HG02852 (cell line): ENCODE measurements at regions not wholly inside any gene's neighbourhood (a gene's known extent, or its start where the extent isn't known, plus 50 kb on each side); places are given as distances from the start of the nearest gene placed in this dataset.
"Not testable (repeated sequence)": the region's sequence is repeated elsewhere in the genome, so short reads cannot be mapped to it uniquely, and the experiment has no call there.

Experiments used
- ATAC-seq: cut with Tn5 transposase; IDR thresholded peaks from one replicate; pipeline ENCODE4 v1.9.1; 2021; ENCODE audit warnings: mild to moderate bottlenecking, moderate library complexity; ENCODE audit not compliant: unreplicated experiment

GRCh38 chr5:96321345-96321744 is 111.7 kb downstream of the PCSK1 start:
- no peak for ATAC-seq

- no peak for ATAC-seq
Observed at GRCh38 chr5:96320797-96321196, 112.3 kb downstream of the PCSK1 start.

DNA sequence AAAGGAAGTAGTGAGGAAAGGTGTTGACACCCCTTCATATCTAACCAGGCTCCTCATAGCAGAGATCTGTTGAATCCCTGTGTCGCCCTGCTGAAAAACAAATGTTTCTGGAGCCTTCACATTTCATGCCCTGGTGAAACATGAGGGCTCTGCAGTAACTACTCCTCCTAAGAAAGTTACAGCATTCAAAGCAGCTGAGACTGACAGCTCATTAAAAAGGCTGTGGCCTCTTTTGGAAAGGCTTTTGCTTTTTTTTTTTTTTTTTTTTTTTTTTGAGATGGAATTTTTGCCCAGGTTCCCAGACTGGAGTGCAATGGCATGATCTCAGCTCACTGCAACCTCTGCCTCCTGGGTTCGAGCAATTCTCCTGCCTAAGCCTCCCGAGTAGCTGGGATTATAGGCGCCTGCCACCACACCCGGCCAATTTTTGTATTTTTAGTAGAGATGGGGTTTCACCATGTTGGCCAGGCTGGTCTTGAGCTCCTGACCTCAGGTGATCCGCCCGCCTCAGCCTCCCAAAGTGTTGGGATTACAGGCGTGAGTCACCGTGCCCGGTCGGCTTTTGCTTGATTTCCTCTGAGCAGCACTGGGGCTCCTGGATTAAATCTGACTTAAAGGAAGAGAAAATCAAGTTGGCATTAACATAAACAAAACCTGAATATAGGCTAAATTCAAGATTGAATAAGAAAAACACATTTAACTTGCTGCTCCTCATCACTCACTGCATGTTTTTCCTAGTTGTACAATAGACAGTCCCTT is 112.9 kb downstream of the PCSK1 start:
- ATAC-seq, result not testable (repeated sequence)

GRCh38 chr5:96318569-96319110 is 114.4 kb downstream of the PCSK1 start:
- ATAC-seq, result no peak

- ATAC-seq, result no peak
Observed at GRCh38 chr5:96317945-96318344, 115.1 kb downstream of the PCSK1 start.

DNA sequence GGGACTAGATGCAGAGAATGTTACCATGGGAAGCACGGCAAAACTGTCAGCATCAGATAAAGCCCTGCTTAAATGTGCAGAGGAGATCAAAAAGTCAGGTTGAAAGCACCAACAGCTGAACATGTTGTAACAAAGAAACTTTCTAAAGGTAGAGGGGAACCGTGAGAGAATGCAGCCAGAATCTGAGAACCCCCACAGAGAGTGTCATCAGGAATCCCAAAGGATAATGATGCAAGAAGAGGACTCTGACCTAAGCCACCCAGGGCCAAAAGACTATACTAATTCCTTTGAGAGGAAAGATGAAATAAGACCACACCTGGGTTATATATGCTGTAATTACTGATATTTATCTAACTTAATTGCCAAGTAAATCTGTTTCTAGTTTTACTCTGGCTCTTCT is 116.6 kb downstream of the PCSK1 start:
- no peak for ATAC-seq

DNA sequence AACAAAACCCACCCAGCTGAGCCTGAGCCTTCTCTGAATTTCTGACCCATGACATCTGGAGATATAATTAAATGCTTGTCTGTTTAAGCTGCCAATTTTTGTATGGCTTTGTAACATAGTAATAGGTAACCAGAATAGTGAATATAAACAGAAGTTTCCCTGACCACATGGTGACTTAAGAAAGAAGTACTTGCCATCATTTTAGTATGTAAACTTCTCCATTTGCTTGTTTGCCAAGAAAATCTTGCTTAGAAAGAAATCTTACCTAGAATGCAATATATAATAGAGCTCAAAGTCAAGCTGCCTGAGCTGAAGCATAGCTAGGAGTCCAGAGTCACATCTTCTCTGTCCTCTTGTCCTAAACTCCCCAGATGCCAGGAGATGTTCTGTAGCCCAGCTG is 117.0 kb downstream of the PCSK1 start:
- no peak for ATAC-seq

- ATAC-seq, result peak; percentile 65
Observed at GRCh38 chr5:96315431-96315830, 117.6 kb downstream of the PCSK1 start.

- ATAC-seq, result no peak
Observed at GRCh38 chr5:96312383-96312782, 120.7 kb downstream of the PCSK1 start.

DNA sequence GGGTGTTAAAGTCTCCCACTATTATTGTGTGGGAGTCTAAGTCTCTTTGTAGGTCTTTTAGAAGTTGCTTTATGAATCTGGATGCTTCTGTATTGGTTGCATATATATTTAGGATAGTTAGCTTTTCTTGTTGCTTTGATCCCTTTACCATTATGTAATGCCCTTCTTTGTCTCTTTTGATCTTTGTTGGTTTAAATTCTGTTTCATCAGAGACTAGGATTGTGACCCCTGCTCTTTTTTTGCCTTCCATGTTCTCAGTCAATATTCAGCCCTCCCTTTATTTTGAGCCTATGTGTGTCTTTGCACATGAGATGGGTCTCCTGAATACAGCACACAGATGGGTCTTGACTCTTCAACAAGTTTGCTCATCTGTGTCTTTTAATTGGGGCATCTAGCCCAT is 126.0 kb downstream of the PCSK1 start:
- not testable (repeated sequence) for ATAC-seq

DNA sequence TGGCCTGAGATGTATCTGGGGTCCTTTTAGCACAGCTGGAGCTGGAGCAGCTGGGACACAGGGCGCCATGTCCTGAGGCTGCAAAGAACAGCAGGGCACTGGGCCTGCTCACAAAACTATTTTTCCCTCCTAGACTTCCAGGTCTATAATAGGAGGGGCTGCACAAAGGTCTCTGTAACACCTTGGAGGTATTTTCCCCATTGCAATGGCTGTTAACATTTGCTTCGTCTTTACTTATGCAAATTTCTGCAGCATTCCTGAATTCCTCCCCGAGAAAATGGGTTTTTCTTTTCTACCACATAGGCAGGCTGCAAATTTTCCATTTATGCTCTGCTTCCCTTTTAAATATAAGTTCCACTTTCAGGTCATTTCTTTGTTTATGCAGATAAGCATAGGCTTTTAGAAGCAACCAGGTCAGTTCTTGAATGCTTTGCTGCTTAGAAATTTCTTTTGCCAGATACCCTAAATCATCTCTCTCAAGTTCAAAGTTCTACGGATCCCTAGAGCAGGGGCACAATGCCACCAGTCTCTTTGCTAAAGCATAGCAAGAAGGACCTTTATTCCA is 130.8 kb downstream of the PCSK1 start:
- ATAC-seq, result no peak

DNA sequence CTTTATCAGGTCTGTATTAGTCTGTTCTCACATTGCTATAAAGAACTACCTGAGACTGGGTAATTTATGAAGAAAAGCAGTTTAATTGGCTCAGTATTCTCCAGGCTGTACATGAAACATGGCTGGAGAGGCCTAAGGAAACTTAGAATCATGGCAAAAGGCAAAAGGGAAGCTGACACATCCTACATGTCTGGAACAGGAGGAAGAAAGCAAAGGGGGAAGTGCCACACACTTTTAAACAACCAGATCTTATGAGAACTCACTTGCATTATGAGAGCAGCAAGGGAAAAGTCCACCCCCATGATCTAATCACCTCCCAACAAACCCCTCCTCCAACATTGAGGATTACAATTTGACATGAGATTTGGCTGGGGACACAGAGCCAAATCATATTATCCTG is 132.1 kb downstream of the PCSK1 start:
- ATAC-seq, result no peak

GRCh38 chr5:96297867-96298266 is 135.2 kb downstream of the PCSK1 start:
- no peak for ATAC-seq

DNA sequence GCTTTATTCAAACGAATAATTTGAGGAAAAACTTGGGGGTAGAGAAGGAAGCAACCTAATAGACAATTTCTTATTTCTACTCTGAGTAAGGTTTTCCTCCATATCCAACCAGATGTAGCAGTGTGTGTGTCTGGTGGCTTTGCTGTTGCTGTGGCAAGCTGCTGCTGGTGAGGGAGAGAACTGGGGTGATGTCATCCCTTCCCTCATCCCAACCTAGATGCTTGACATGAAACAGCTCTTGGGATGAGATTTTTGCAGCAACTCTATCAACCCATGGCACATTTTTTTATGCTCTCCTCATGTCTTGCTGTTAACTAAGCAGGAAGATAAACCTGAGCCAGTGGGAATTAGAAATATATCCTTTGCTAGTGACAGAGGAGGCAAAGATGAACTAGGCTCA is 135.8 kb downstream of the PCSK1 start:
- no peak for ATAC-seq

DNA sequence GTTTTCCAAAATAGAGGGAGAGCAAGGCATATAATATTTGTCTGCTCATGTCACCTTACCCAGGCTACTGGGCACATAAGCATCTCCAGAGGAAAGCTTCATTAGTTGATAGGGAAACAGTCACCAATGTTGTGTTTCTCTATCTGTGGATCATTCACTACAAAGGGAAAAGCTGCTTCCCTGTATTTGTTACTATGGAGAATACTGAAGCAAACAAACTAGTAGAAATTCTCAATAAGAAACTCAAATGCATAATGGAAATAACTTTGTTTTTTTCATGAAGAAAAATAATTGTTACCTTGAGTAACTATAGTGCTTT is 138.2 kb downstream of the PCSK1 start:
- ATAC-seq, result no peak

DNA sequence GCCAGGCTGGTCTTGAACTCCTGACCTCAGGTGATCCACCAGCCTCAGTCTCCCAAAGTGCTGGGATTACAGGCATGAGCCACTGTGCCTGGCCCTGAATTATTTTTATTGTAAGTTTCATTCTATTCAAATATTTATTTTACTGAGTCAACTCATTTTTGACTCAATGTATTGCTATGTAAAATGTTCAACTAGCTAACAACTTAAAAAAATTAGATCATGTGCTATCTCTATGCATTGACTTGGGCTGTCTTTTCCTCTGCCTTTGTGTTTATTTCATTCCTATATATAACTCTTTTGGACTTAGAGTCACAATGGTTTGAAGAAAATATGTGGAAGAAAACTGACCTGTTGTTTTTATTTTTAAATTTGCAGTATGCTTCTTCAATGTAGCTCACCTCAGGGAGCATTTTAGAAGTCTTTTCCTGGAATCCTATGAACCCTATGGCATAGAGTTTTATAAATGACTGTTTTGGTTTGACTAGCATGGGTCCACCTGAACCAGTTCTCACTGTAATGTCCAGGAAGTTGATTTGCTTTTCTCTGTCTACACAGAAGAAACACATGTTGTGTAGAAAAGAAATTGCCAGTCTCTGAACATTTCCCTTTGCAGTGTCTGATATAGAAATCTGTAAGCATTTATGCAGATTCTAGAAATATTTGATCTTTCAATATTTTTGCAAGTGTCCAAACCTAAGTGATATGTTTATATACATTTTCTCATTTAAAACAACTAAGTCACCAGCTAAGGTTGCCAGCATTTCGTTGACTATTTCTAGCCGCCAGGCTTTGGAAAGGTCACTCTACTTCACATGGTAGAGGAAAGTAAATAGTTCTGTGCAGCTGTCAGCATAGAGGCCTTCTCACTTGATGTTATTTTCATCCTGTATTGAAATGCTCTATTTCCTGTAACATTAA is 138.8 kb downstream of the PCSK1 start:
- ATAC-seq, result no peak

DNA sequence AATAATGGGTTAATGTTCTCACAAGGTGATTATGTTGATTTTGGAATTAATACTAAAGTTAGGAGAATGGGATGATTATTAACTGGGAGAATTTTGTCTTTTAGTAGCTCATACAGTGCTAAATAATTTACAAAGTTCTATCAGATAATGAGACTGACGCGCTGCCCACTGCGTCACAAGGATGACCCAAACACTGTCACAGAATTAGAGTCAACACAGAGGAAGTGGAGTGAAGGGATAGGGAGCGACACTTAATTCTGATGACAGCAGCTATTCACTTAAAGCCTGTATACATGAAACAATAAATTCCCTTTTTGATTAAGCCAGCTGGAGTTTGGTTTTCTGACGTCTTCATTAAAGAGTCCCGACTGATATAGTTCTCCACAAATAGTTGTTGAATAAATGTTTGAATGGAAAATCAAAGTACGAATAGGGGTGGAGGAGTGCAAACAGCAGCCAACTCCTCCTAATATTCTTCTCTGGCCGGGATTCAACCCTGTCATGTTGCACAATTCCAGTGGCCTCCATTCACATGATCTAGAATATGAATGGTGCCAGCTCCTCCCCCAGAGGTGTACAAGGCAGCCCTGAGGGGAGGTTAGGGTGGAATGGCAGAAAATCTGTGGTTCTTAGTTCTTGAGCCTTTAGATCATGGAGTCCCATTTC is 140.3 kb downstream of the PCSK1 start:
- no peak for ATAC-seq

DNA sequence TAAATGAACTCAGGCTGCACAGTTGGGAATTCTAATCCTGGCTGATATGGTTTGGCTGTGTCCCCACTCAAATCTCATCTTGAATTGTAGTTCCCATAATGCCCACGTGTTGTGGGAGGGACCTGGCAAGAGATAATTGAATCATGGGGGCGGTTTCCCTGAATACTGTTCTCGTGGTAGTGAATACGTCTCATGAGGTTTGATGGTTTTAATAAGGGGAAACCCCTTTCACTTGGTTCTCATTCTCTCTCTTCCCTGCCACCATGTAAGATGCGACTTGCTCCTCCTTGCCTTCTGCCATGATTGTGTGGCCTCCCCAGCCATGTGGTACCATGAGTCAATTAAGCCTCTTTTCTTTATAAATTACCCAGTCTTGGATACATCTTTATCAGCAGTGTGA is 143.8 kb downstream of the PCSK1 start:
- not testable (repeated sequence) for ATAC-seq

- ATAC-seq, result no peak
Observed at GRCh38 chr5:96288845-96289185, 144.2 kb downstream of the PCSK1 start.

DNA sequence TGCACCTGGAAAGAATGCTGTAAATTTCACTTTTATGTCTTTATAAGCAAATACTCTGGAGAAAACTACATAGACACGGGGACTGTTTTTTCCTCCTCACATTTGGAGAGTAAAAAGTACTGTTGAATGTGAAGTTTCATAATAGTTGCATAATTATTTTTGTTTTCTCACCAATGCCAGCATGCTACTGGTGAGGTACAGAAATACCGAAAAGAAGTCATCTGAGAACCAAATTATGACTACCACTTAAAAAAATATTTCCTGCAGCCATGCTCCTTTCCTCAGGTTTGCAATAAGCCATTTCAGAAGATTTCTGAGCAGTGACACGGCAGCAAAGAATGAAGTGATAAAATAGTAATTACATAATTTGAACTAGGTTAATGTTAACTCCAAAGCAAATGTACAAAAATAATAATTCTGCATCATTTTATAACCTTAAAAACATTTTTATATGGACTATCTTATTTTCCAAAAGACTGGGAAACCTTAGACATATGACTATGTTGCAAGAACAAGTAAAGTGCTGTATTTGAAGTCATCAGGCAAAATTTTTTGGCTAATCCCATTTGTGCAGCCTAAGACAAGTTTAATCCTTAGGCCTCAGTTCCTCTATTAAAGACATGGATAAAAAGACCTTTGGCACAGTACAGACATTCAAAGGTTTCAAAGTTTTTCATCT is 144.7 kb downstream of the PCSK1 start:
- no peak for ATAC-seq

DNA sequence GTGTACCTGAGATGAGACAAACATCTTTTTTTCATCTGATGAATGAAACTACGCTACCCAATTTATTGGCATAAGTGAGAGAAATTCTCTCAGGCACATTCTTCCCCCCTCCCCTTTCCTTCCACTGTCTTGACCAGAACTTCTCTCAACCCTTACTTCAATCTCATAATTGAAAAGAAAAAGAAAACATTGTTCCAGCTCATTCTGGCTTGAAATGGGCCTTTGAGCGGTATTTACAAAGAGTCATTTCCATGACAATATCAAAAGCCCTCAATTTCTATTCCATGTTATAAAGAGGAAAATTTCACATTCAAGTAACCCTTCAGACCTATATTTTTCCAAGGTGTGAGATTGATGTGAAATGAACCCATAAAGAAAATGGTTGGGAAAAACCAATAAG is 145.9 kb downstream of the PCSK1 start:
- ATAC-seq, result no peak
